Uterus (tissue), 2 donors: ENCODE measurements at regions not wholly inside any gene's neighbourhood (a gene's known extent, or its start where the extent isn't known, plus 50 kb on each side); places are given as distances from the start of the nearest gene placed in this dataset.

Experiments
- CTCF ChIP-seq, 4 experiments: fragments of 200-600 bp in 2 of 4; fragments of 450-650 bp in 2 of 4; sonication (generic) in 2 of 4; IDR thresholded peaks; one replicate each; pipeline ENCODE4 v1.5.1; 2016 to 2019; ENCODE audit warnings: antibody characterized with exemption in 4 of 4, mild to moderate bottlenecking in 2 of 4, moderate library complexity in 1 of 4
- POLR2A ChIP-seq, 2 donors: fragments of 450-650 bp; IDR thresholded peaks; one replicate each; pipeline ENCODE4 v1.6.1; 2016; ENCODE audit warnings: antibody characterized with exemption in 2 of 2, mild to moderate bottlenecking in 1 of 2, moderate library complexity in 1 of 2

- TF ChIP-seq CTCF (IDR thresholded peaks at IDR 0.05) = no peak
- TF ChIP-seq POLR2A (IDR thresholded peaks at IDR 0.05) = no peak
Measured at GRCh38 chr11:19378814-19379213, 138.1 kb upstream of the E2F8 start.
